Kidney epithelial cell (primary cell): ENCODE measurements at regions not wholly inside any gene's neighbourhood (a gene's known extent, or its start where the extent isn't known, plus 50 kb on each side); places are given as distances from the start of the nearest gene placed in this dataset.
"Not testable (repeated sequence)": the region's sequence is repeated elsewhere in the genome, so short reads cannot be mapped to it uniquely, and the experiment has no call there.

Experiments
- DNase-seq: peaks from one replicate; pipeline ENCODE4 v3.0.0-alpha.2; 2010; ENCODE audit warnings: low read depth
- H3K27me3 ChIP-seq: 2 replicates; pipeline ENCODE4 v1.6.0; 2011; ENCODE audit warnings: low read length; ENCODE audit not compliant: control insufficient read depth, insufficient read depth
- H3K36me3 ChIP-seq: 2 replicates; pipeline ENCODE4 v1.5.1; 2011; ENCODE audit warnings: low read length; ENCODE audit not compliant: control insufficient read depth, insufficient read depth
- H3K4me3 ChIP-seq: 2 replicates; pipeline ENCODE4 v1.5.1; 2011; ENCODE audit warnings: low read depth, mild to moderate bottlenecking, control low read depth, low read length
- TF ChIP-seq, protein P1 (sequence below): IDR thresholded peaks from 2 replicates; pipeline ENCODE4 v1.5.1; 2011; ENCODE audit warnings: mild to moderate bottlenecking, moderate library complexity, low read length, control low read depth, inconsistent platforms; ENCODE audit not compliant: insufficient read depth, poor library complexity, severe bottlenecking

DNA sequence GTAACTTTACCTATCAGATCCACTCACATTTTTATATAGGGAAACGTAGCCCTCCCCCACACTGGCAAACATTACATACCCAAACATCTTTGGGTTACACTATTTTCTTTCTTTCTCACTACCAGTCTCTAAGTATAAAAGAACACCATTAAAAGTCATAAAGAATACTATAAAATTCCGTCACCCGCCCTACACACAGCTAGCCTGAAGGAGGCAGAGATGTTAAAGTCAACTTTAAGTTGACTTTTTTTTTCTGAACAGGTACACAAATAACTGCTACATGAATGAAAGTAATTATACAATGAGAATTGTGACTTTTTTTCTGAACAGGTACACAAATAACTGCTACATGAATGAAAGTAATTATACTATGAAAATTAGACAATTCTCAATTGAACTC is 628.3 kb downstream of the NUP35 start:
- TF ChIP-seq, protein P1, sequence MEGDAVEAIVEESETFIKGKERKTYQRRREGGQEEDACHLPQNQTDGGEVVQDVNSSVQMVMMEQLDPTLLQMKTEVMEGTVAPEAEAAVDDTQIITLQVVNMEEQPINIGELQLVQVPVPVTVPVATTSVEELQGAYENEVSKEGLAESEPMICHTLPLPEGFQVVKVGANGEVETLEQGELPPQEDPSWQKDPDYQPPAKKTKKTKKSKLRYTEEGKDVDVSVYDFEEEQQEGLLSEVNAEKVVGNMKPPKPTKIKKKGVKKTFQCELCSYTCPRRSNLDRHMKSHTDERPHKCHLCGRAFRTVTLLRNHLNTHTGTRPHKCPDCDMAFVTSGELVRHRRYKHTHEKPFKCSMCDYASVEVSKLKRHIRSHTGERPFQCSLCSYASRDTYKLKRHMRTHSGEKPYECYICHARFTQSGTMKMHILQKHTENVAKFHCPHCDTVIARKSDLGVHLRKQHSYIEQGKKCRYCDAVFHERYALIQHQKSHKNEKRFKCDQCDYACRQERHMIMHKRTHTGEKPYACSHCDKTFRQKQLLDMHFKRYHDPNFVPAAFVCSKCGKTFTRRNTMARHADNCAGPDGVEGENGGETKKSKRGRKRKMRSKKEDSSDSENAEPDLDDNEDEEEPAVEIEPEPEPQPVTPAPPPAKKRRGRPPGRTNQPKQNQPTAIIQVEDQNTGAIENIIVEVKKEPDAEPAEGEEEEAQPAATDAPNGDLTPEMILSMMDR: no peak
- DNase-seq: no peak
- Histone ChIP-seq H3K27me3 (no peaks in the 10 kb centered on the region), H3K4me3 (no peak overlapping the region), H3K36me3 (no peaks in the 10 kb centered on the region)

DNA sequence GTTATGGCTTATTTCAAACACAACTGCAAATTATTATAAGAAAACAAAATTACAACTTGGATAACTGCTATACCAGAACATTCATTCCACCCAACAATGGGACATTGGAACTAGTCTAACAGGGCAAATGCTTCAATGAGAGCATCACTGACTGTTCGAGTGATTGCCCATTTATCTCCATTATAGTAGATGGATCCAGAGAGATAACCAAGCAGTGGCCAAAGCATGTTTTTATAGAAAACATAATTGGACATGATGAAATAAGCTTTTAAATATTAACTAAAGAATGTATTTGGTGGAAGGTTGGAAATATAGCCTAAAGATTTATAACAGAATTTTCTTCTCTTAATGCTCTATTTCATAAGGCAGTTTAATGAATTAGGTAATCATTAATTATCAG is 634.8 kb downstream of the NUP35 start:
- H3K36me3 ChIP-seq: no peaks in the 10 kb centered on the region
- no peak for DNase-seq
- TF ChIP-seq, protein P1: no peak
- no peaks in the 10 kb centered on the region for H3K27me3 ChIP-seq
- no peak overlapping the region for H3K4me3 ChIP-seq

DNA sequence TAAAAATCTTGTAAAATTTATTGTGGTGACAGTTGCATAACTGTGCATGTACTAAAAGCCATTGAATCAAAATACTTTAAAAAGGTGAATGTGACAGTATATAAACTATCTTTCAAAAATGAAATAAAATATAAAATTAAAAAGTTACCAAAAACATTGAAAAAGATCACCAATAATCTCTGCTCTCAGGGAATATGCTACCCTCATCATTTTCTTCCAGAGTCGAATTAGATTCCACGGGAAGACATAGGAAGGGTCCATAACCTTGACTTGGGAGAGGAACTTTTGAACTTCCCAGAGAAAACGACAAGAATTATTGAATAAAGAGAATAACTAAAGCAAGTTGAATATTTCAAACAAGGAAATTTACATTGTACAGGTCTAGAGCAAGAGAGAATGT is 649.5 kb downstream of the NUP35 start:
- no peak overlapping the region for H3K4me3 ChIP-seq
- no peak for DNase-seq
- TF ChIP-seq, protein P1: no peak
- H3K36me3 ChIP-seq: no peaks in the 10 kb centered on the region
- no peaks in the 10 kb centered on the region for H3K27me3 ChIP-seq

DNA sequence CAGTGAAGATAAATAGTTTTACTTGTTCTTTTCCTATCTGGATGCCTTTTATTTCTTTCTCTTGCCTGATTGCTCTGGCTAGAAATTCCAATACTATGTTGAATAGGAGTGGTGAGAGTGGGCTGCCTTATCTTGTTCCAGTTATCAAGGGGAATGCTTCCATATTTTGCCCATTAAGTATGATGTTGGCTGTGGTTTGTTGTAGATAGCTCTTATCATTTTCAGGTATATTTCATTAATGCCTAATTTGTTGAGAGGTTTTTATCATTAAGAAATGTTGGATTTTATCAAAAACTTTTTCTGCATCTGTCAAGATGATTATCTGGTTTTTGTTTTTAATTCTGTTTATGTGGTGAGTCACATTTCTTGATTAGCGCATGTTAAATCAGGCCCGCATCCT is 655.8 kb downstream of the NUP35 start:
- Histone ChIP-seq H3K4me3 (no peak overlapping the region), H3K36me3 (no peaks in the 10 kb centered on the region), H3K27me3 (no peaks in the 10 kb centered on the region)
- TF ChIP-seq, protein P1: no peak
- no peak for DNase-seq

DNA sequence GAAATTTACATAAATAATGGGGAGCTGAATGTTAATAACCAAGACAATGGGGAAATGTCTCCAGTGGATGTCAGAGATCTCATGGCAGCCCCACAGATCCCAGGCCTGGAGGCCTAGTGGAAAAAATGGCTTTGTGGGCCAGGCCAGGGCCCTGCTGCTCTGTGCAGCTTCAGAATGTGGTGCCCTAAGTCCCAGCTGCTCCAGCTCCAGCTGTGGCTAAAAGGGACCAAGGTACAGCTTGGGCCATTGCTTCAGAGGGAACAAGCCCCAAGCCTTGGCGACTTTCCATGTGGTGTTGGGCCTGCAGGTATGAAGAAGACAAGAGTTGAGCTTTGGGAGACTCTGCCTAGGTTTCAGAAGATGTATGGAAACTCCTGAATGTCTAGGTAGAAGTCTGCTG is 658.2 kb downstream of the NUP35 start:
- Histone ChIP-seq H3K27me3 (no peaks in the 10 kb centered on the region), H3K36me3 (no peaks in the 10 kb centered on the region), H3K4me3 (no peak overlapping the region)
- TF ChIP-seq, protein P1: no peak
- no peak for DNase-seq

DNA sequence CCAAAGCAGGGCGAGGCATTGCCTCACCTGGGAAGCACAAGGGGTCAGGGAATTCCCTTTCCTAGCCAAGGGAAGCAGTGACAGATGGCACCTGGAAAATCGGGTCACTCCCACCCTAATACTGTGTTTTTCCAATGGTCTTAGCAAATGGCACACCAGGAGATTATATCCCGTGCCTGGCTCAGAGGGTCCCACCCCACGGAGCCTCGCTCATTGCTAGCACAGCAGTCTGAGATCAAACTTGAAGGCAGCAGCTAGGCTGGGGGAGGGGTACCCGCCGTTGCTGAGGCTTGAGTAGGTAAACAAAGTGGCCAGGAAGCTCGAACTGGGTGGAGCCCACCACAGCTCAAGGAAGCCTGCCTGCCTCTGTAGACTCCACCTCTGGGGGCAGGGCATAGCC is 664.6 kb downstream of the NUP35 start:
- not testable (repeated sequence) for H3K36me3 ChIP-seq, DNase-seq, H3K4me3 ChIP-seq, H3K27me3 ChIP-seq

DNA sequence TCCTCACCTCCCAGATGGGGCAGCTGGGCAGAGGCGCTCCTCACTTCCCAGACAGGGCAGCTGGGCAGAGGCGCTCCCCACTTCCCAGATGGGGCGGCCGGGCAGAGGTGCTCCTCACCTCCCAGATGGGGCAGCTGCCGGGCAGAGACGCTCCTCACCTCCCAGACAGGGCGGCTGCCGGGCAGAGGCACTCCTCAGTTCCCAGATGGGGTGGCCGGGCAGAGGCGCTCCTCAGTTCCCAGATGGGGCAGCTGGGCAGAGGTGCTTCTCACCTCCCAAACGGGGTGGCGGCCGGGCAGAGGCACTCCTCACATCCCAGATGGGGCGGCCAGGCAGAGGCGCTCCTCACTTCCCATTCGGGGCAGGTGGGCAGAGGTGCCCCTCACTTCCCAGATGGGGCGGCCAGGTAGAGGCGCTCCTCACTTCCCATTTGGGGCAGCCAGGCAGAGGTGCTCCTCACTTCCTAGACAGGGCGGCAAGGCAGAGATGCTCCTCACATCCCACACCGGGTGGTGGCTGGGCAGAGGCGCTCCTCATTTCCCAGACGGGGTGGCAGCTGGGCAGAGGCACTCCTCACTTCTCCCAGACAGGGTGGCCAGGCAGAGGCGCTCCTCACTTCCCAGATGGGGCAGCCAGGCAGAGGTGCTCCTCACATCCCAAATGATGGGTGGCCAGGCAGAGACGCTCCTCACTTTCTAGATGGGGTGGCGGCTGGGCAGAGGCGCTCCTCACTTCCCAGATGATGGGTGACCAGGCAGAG is 668.1 kb downstream of the NUP35 start:
- DNase-seq, H3K4me3 ChIP-seq, H3K27me3 ChIP-seq, H3K36me3 ChIP-seq: not testable (repeated sequence)
